ENCODE measurements at regions not wholly inside any gene's neighbourhood (a gene's known extent, or its start where the extent isn't known, plus 50 kb on each side); places are given as distances from the start of the nearest gene placed in this dataset.

GRCh38 chrX:122771933-122772332 lies 412.1 kb upstream of the GRIA3 start:
- ATAC-seq: no peak

DNA sequence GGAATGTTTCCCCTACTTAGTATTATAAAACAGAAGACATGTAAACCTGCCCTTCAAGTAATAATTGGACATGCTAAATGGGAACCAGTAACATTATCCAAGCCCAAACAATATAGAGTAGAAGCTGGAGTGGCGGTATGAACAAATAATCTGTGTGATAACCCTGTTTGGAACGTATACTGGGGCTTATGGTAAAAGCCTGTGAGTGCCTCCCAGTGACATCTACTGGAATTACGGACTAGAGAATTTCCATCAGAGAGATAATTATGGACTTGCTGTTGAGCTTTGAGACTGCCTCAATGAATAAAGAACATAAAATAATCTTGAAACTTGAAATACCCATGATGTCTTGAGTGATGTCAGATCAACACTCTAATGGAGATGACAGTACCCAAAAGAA lies 406.3 kb upstream of the GRIA3 start:
- POLR2A ChIA-PET: no interaction called here
- H3K4me2 ChIP-seq: no peak overlapping the region
- no peaks in the 10 kb centered on the region for H3K9me3 ChIP-seq
- DNase-seq (ENCODE audit: low read depth in 1 of 2, low spot score in 1 of 2): no peak
- TF ChIP-seq NR3C1 (IDR thresholded peaks at IDR 0.05) (no peak), RCOR1 (IDR thresholded peaks at IDR 0.05; ENCODE audit: low read depth, low read length) (no peak), NFE2L2 (conservative IDR thresholded peaks at IDR 0.05; ENCODE audit: low read length) (no peak), FOSL2 (IDR thresholded peaks at IDR 0.05) (no peak), FOSL2 (CRISPR knock-in tag; IDR thresholded peaks at IDR 0.05) (no peak), JUN (IDR thresholded peaks at IDR 0.05) (no peak), NPAS2 (CRISPR knock-in tag; IDR thresholded peaks at IDR 0.05; ENCODE audit: borderline replicate concordance) (no peak), FOSB (CRISPR knock-in tag; IDR thresholded peaks at IDR 0.05) (no peak), CBX8 (IDR thresholded peaks at IDR 0.05) (no peak), FOXS1 (CRISPR knock-in tag; IDR thresholded peaks at IDR 0.05) (no peak), BCL3 (IDR thresholded peaks at IDR 0.05) (no peak), PBX3 (IDR thresholded peaks at IDR 0.05) (no peak), GATA3 (IDR thresholded peaks at IDR 0.05; ENCODE audit: borderline replicate concordance) (no peak)
- TF ChIP-seq, protein P1, sequence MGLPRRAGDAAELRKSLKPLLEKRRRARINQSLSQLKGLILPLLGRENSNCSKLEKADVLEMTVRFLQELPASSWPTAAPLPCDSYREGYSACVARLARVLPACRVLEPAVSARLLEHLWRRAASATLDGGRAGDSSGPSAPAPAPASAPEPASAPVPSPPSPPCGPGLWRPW (IDR thresholded peaks at IDR 0.05): no peak
- TF ChIP-seq, protein P2, sequence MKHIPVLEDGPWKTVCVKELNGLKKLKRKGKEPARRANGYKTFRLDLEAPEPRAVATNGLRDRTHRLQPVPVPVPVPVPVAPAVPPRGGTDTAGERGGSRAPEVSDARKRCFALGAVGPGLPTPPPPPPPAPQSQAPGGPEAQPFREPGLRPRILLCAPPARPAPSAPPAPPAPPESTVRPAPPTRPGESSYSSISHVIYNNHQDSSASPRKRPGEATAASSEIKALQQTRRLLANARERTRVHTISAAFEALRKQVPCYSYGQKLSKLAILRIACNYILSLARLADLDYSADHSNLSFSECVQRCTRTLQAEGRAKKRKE (CRISPR knock-in tag; IDR thresholded peaks at IDR 0.05; ENCODE audit: low read depth): no peak
- H3K4me3 ChIP-seq: no peak overlapping the region
- no peak for ATAC-seq
- H3K4me1 ChIP-seq: no peaks in the 10 kb centered on the region
- no peak overlapping the region for H3K27ac ChIP-seq
- 0% methylated on average over 3 of the region's 3 CpGs for WGBS (ENCODE audit: missing lambda C conversion rate)
- no peak for FAIRE-seq
- CTCF ChIA-PET: no interaction called here

More at GRCh38 chrX:122771933-122772332, 412.1 kb upstream of the GRIA3 start:
- Histone ChIP-seq H3K4me3 (no peak overlapping the region), H3K4me1 (no peaks in the 10 kb centered on the region), H3K9me3 (no peaks in the 10 kb centered on the region), H3K27ac (no peak overlapping the region), H3K4me2 (no peak overlapping the region)
- POLR2A ChIA-PET: no interaction called here
- CTCF ChIA-PET: no interaction called here
- no peak for TF ChIP-seq RARB (CRISPR knock-in tag; IDR thresholded peaks at IDR 0.05)
- no peak for TF ChIP-seq JUN (IDR thresholded peaks at IDR 0.05)
- TF ChIP-seq, protein P3, sequence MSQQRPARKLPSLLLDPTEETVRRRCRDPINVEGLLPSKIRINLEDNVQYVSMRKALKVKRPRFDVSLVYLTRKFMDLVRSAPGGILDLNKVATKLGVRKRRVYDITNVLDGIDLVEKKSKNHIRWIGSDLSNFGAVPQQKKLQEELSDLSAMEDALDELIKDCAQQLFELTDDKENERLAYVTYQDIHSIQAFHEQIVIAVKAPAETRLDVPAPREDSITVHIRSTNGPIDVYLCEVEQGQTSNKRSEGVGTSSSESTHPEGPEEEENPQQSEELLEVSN (IDR thresholded peaks at IDR 0.05; ENCODE audit: borderline replicate concordance, low read depth): no peak
- no peak for TF ChIP-seq CHD2 (IDR thresholded peaks at IDR 0.05; ENCODE audit: low read length, partially characterized antibody)
- TF ChIP-seq NPAS2 (CRISPR knock-in tag; IDR thresholded peaks at IDR 0.05; ENCODE audit: borderline replicate concordance): no peak
- TF ChIP-seq, protein P2 (CRISPR knock-in tag; IDR thresholded peaks at IDR 0.05; ENCODE audit: low read depth): no peak
- TF ChIP-seq EHMT2 (IDR thresholded peaks at IDR 0.05; ENCODE audit: low read depth): no peak
- no peak for TF ChIP-seq TFCP2L1 (CRISPR knock-in tag; IDR thresholded peaks at IDR 0.05)
- no peak for TF ChIP-seq EHF (CRISPR knock-in tag; IDR thresholded peaks at IDR 0.05)
- TF ChIP-seq FOXS1 (CRISPR knock-in tag; IDR thresholded peaks at IDR 0.05): no peak
- TF ChIP-seq TP53 (CRISPR knock-in tag; IDR thresholded peaks at IDR 0.05): no peak
- no peak for TF ChIP-seq KDM5A (IDR thresholded peaks at IDR 0.05)
- TF ChIP-seq ZNF302 (CRISPR knock-in tag; IDR thresholded peaks at IDR 0.05): no peak
- TF ChIP-seq BCL3 (IDR thresholded peaks at IDR 0.05): no peak
- 19% methylated on average over 4 of the region's 4 CpGs for WGBS (ENCODE audit: missing lambda C conversion rate)
- no peak for FAIRE-seq
- no peak for DNase-seq (ENCODE audit: low read depth in 1 of 2, low spot score in 1 of 2)
